Mesothelial cell of epicardium (in vitro differentiated cells): ENCODE measurements at regions not wholly inside any gene's neighbourhood (a gene's known extent, or its start where the extent isn't known, plus 50 kb on each side); places are given as distances from the start of the nearest gene placed in this dataset.

ENCODE experiments used
- DNase-seq, 2 experiments: peaks; one replicate each; pipeline ENCODE4 v3.0.0; 2021; ENCODE audit warnings: low spot score in 2 of 2; ENCODE audit not compliant: unreplicated experiment in 2 of 2
- H3K27ac Mint-ChIP-seq: 2 replicates; pipeline ENCODE4 v1.8.0; 2021; ENCODE audit warnings: mixed read lengths
- H3K27me3 Mint-ChIP-seq: 2 replicates; pipeline ENCODE4 v1.8.0; 2021; ENCODE audit warnings: low read depth, mixed read lengths
- H3K36me3 Mint-ChIP-seq: 2 replicates; pipeline ENCODE4 v1.8.0; 2021; ENCODE audit warnings: mixed read lengths
- H3K4me1 Mint-ChIP-seq: 2 replicates; pipeline ENCODE4 v1.8.0; 2021; ENCODE audit warnings: mixed read lengths
- H3K4me3 Mint-ChIP-seq: 2 replicates; pipeline ENCODE4 v1.8.0; 2021; ENCODE audit warnings: mild to moderate bottlenecking, moderate library complexity, mixed read lengths
- H3K9me3 Mint-ChIP-seq: 2 replicates; pipeline ENCODE4 v1.8.0; 2021; ENCODE audit warnings: mixed read lengths
- CTCF ChIP-seq: fragments of 200-600 bp; sonication (generic); IDR thresholded peaks from one replicate; pipeline ENCODE4 v1.5.0; 2021; ENCODE audit warnings: antibody characterized with exemption; ENCODE audit not compliant: unreplicated experiment

- no peaks in the 10 kb centered on the region for H3K36me3 Mint-ChIP-seq
- H3K27ac Mint-ChIP-seq = no peak overlapping the region
- TF ChIP-seq CTCF = no peak
- no peak overlapping the region for H3K4me3 Mint-ChIP-seq
- no peak for DNase-seq
- H3K4me1 Mint-ChIP-seq = no peaks in the 10 kb centered on the region
- H3K9me3 Mint-ChIP-seq = no peaks in the 10 kb centered on the region
- H3K27me3 Mint-ChIP-seq = peaks cover 4% of the 10 kb centered on the region
Observed at GRCh38 chr3:44068753-44069152, 172.9 kb upstream of the TOPAZ1 start.

- no peaks in the 10 kb centered on the region for H3K36me3 Mint-ChIP-seq
Observed at GRCh38 chr3:44069276-44069675, 172.4 kb upstream of the TOPAZ1 start.

GRCh38 chr3:44070841-44071546 lies 170.7 kb upstream of the TOPAZ1 start:
- TF ChIP-seq CTCF = no peak
- H3K27me3 Mint-ChIP-seq = peaks cover 6% of the 10 kb centered on the region
- H3K9me3 Mint-ChIP-seq = no peaks in the 10 kb centered on the region

More at GRCh38 chr3:44069276-44069675, 172.4 kb upstream of the TOPAZ1 start:
- DNase-seq = no peak
- no peak overlapping the region for H3K4me3 Mint-ChIP-seq
- H3K27me3 Mint-ChIP-seq = peaks cover under 1% of the 10 kb centered on the region
- no peaks in the 10 kb centered on the region for H3K4me1 Mint-ChIP-seq
- no peaks in the 10 kb centered on the region for H3K9me3 Mint-ChIP-seq
- no peak overlapping the region for H3K27ac Mint-ChIP-seq
- no peak for TF ChIP-seq CTCF

GRCh38 chr3:44072601-44073540 lies 168.8 kb upstream of the TOPAZ1 start:
- Mint-ChIP-seq H3K4me1 (no peaks in the 10 kb centered on the region), H3K9me3 (no peaks in the 10 kb centered on the region), H3K27me3 (peaks cover 7% of the 10 kb centered on the region), H3K36me3 (no peaks in the 10 kb centered on the region), H3K27ac (no peak overlapping the region), H3K4me3 (no peak overlapping the region)
- DNase-seq = no peak
- no peak for TF ChIP-seq CTCF

More at GRCh38 chr3:44070841-44071546, 170.7 kb upstream of the TOPAZ1 start:
- DNase-seq = no peak
- H3K4me1 Mint-ChIP-seq = no peaks in the 10 kb centered on the region
- H3K4me3 Mint-ChIP-seq = no peak overlapping the region
- H3K36me3 Mint-ChIP-seq = no peaks in the 10 kb centered on the region
- H3K27ac Mint-ChIP-seq = no peak overlapping the region

- H3K27ac Mint-ChIP-seq = no peak overlapping the region
- no peaks in the 10 kb centered on the region for H3K36me3 Mint-ChIP-seq
- H3K4me1 Mint-ChIP-seq = no peaks in the 10 kb centered on the region
- H3K9me3 Mint-ChIP-seq = no peaks in the 10 kb centered on the region
- no peak for DNase-seq
- no peak overlapping the region for H3K4me3 Mint-ChIP-seq
- TF ChIP-seq CTCF = no peak
- H3K27me3 Mint-ChIP-seq = peaks cover 7% of the 10 kb centered on the region
Observed at GRCh38 chr3:44074181-44074580, 167.5 kb upstream of the TOPAZ1 start.
